AG09309 (cell line): ENCODE measurements at regions not wholly inside any gene's neighbourhood (a gene's known extent, or its start where the extent isn't known, plus 50 kb on each side); places are given as distances from the start of the nearest gene placed in this dataset.

Experiments
- DNase-seq: peaks from one replicate; pipeline ENCODE4 v3.0.0-alpha.2; 2010; ENCODE audit warnings: low read depth
- H3K4me3 ChIP-seq: 2 replicates; pipeline ENCODE4 v1.5.1; 2011; ENCODE audit warnings: mild to moderate bottlenecking, low read depth, low read length, moderate library complexity; ENCODE audit not compliant: control insufficient read depth
- TF ChIP-seq, protein P1 (sequence below): IDR thresholded peaks from 2 replicates; pipeline ENCODE4 v1.5.1; 2011; ENCODE audit warnings: mild to moderate bottlenecking, low read depth, low read length, inconsistent platforms; ENCODE audit not compliant: insufficient read depth, control insufficient read depth; ENCODE audit errors: missing control alignments

GRCh38 chr12:91926848-91927247, 218.8 kb downstream of the BTG1 start:
- H3K4me3 ChIP-seq, result no peak overlapping the region
- TF ChIP-seq, protein P1, sequence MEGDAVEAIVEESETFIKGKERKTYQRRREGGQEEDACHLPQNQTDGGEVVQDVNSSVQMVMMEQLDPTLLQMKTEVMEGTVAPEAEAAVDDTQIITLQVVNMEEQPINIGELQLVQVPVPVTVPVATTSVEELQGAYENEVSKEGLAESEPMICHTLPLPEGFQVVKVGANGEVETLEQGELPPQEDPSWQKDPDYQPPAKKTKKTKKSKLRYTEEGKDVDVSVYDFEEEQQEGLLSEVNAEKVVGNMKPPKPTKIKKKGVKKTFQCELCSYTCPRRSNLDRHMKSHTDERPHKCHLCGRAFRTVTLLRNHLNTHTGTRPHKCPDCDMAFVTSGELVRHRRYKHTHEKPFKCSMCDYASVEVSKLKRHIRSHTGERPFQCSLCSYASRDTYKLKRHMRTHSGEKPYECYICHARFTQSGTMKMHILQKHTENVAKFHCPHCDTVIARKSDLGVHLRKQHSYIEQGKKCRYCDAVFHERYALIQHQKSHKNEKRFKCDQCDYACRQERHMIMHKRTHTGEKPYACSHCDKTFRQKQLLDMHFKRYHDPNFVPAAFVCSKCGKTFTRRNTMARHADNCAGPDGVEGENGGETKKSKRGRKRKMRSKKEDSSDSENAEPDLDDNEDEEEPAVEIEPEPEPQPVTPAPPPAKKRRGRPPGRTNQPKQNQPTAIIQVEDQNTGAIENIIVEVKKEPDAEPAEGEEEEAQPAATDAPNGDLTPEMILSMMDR, result no peak
- peak; percentile 18 for DNase-seq

GRCh38 chr12:91924827-91925226, 220.8 kb downstream of the BTG1 start:
- DNase-seq, result no peak
- TF ChIP-seq, protein P1, result no peak
- no peak overlapping the region for H3K4me3 ChIP-seq

- H3K4me3 ChIP-seq, result no peak overlapping the region
- DNase-seq, result no peak
- TF ChIP-seq, protein P1, result no peak
Measured at GRCh38 chr12:91923864-91924263, 221.8 kb downstream of the BTG1 start.

GRCh38 chr12:91922674-91923073, 223.0 kb downstream of the BTG1 start:
- TF ChIP-seq, protein P1, result no peak
- H3K4me3 ChIP-seq, result no peak overlapping the region
- DNase-seq, result no peak

DNA sequence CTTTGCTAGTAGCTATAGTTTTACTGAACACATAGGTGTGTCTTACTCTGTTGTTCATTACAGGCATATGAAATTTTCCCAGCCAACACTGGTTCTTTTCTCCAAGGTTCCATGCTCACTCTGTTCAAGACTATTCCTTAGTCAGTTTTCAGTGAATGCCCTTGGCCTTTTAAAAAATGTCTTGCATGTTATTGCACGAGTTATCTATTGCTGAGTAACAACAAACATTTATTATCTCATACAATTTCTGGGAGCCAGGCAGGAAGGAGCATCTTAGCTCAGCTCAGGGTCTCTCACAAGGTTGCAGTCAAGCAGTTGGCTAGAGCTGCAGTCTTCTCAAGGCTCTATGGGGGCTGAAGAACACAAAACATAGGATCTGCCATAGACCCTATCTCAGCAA, 223.5 kb downstream of the BTG1 start:
- H3K4me3 ChIP-seq, result no peak overlapping the region
- TF ChIP-seq, protein P1, result no peak
- DNase-seq, result no peak

GRCh38 chr12:91921555-91921954, 224.1 kb downstream of the BTG1 start:
- TF ChIP-seq, protein P1, result no peak
- DNase-seq, result no peak
- no peak overlapping the region for H3K4me3 ChIP-seq

GRCh38 chr12:91920741-91921140, 224.9 kb downstream of the BTG1 start:
- DNase-seq, result no peak
- TF ChIP-seq, protein P1, result no peak
- no peak overlapping the region for H3K4me3 ChIP-seq
